Upper lobe of left lung (tissue), 4 donors: ENCODE measurements at regions not wholly inside any gene's neighbourhood (a gene's known extent, or its start where the extent isn't known, plus 50 kb on each side); places are given as distances from the start of the nearest gene placed in this dataset.

Experiments used
- CTCF ChIP-seq, 6 experiments: fragments of 450-650 bp in 4 of 6; fragments of 200-600 bp in 2 of 6; sonication (generic) in 2 of 6; IDR thresholded peaks; one replicate each; pipeline ENCODE4 v1.5.1; 2016 to 2019; ENCODE audit warnings: antibody characterized with exemption in 6 of 6
- EP300 ChIP-seq, 4 donors: sonication (generic); formaldehyde crosslinking; IDR thresholded peaks; one replicate each; pipeline ENCODE4 v1.5.1; 2017; ENCODE audit warnings: antibody characterized with exemption in 4 of 4, control low read depth in 2 of 4
- POLR2A ChIP-seq, 4 donors: fragments of 450-650 bp; IDR thresholded peaks; one replicate each; pipeline ENCODE4 v1.5.1; 2016 to 2017; ENCODE audit warnings: antibody characterized with exemption in 4 of 4, mild to moderate bottlenecking in 2 of 4
- POLR2AphosphoS5 ChIP-seq, 2 donors: sonication (generic); formaldehyde crosslinking; IDR thresholded peaks; one replicate each; pipeline ENCODE4 v1.5.1; 2017; ENCODE audit warnings: antibody characterized with exemption in 2 of 2

DNA sequence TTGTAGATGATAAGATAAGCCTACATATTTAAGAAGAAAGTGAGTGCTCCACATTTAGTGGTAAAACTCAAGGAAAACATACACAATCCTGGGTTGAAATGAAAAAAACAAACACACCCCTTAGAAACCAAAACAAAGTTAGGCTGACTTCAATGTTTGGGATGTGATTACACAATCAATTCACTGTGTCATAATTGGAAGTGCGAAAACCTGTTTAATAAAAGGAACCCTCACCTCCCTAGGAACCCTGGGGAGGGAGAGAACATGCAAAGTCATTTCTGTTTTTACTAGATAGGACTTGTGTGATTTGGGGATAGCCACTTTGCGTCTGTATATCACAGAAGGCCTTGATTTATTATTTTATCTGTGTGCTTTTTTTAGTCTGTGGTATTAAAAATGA, 275.0 kb downstream of the NFKBIZ start:
- TF ChIP-seq CTCF (IDR thresholded peaks at IDR 0.05) (no peak), POLR2A (IDR thresholded peaks at IDR 0.05) (no peak), POLR2AphosphoS5 (IDR thresholded peaks at IDR 0.05) (no peak), EP300 (IDR thresholded peaks at IDR 0.05) (no peak)
